Activated CD4-positive, alpha-beta T cell treated with anti-CD3 and anti-CD28 coated beads for 24 hours (primary cell): ENCODE measurements at regions not wholly inside any gene's neighbourhood (a gene's known extent, or its start where the extent isn't known, plus 50 kb on each side); places are given as distances from the start of the nearest gene placed in this dataset.
"Not testable (repeated sequence)": the region's sequence is repeated elsewhere in the genome, so short reads cannot be mapped to it uniquely, and the experiment has no call there.

ENCODE experiments used
- DNase-seq, 2 donors: peaks; one replicate each; pipeline ENCODE4 v3.0.0-alpha.2; 2020; ENCODE audit warnings: low read depth in 2 of 2

- DNase-seq, result no peak
These were observed 438.4 kb downstream of the PLK2 start for GRCh38 chr5:58021466-58021865.

GRCh38 chr5:58019614-58020013 lies 440.3 kb downstream of the PLK2 start:
- no peak for DNase-seq

- DNase-seq, result no peak
These were observed 441.9 kb downstream of the PLK2 start for GRCh38 chr5:58018016-58018415.

GRCh38 chr5:58016877-58017276 lies 443.0 kb downstream of the PLK2 start:
- no peak for DNase-seq

GRCh38 chr5:58016358-58016757 lies 443.5 kb downstream of the PLK2 start:
- DNase-seq, result no peak

- DNase-seq, result no peak
These were observed 444.7 kb downstream of the PLK2 start for GRCh38 chr5:58015175-58015574.

- no peak for DNase-seq
These were observed 446.2 kb downstream of the PLK2 start for GRCh38 chr5:58013542-58014258.

GRCh38 chr5:58012801-58013315 lies 447.0 kb downstream of the PLK2 start:
- DNase-seq, result no peak

- no peak for DNase-seq
These were observed 447.8 kb downstream of the PLK2 start for GRCh38 chr5:58012102-58012501.

GRCh38 chr5:58011301-58011700 lies 448.6 kb downstream of the PLK2 start:
- no peak for DNase-seq

- DNase-seq, result no peak
These were observed 450.1 kb downstream of the PLK2 start for GRCh38 chr5:58009754-58010153.

GRCh38 chr5:58002323-58002722 lies 457.6 kb downstream of the PLK2 start:
- no peak for DNase-seq

- DNase-seq, result no peak
These were observed 466.0 kb downstream of the PLK2 start for GRCh38 chr5:57993866-57994265.

GRCh38 chr5:57989378-57989777 lies 470.5 kb downstream of the PLK2 start:
- DNase-seq, result no peak

GRCh38 chr5:57988813-57989212 lies 471.1 kb downstream of the PLK2 start:
- no peak for DNase-seq

GRCh38 chr5:57987552-57987951 lies 472.3 kb downstream of the PLK2 start:
- no peak for DNase-seq

GRCh38 chr5:57986761-57987341 lies 473.0 kb downstream of the PLK2 start:
- DNase-seq, result no peak

- no peak for DNase-seq
These were observed 476.5 kb downstream of the PLK2 start for GRCh38 chr5:57983426-57983825.

- DNase-seq, result no peak
These were observed 480.2 kb downstream of the PLK2 start for GRCh38 chr5:57979671-57980070.

GRCh38 chr5:57976506-57976905 lies 483.4 kb downstream of the PLK2 start:
- no peak for DNase-seq

- not testable (repeated sequence) for DNase-seq
These were observed 487.8 kb downstream of the PLK2 start for GRCh38 chr5:57972099-57972498.

- DNase-seq, result no peak
These were observed 478.0 kb upstream of the ACTBL2 start for GRCh38 chr5:57960569-57960968.

GRCh38 chr5:57956636-57957035 lies 474.0 kb upstream of the ACTBL2 start:
- no peak for DNase-seq

- DNase-seq, result no peak
These were observed 472.9 kb upstream of the ACTBL2 start for GRCh38 chr5:57955511-57955910.
